ENCODE measurements at regions not wholly inside any gene's neighbourhood (a gene's known extent, or its start where the extent isn't known, plus 50 kb on each side); places are given as distances from the start of the nearest gene placed in this dataset.
"Not testable (repeated sequence)": the region's sequence is repeated elsewhere in the genome, so short reads cannot be mapped to it uniquely, and the experiment has no call there.

- not testable (repeated sequence) for DNase-seq (ENCODE audit: insufficient read length, low spot score, missing footprints); H3K79me2 ChIP-seq (ENCODE audit: insufficient read depth, low read length); H3K36me3 ChIP-seq (ENCODE audit: insufficient read depth, low read length); H3K27ac ChIP-seq (ENCODE audit: low read depth, low read length); H4K20me1 ChIP-seq (ENCODE audit: insufficient read depth, low read length); H3K4me3 ChIP-seq (ENCODE audit: insufficient read depth, low read length); H3K4me1 ChIP-seq (ENCODE audit: insufficient read depth, low read length); H3K9me3 ChIP-seq (ENCODE audit: low read depth, low read length); H3K27me3 ChIP-seq (ENCODE audit: insufficient read depth, low read length); H2AFZ ChIP-seq (ENCODE audit: low read length); H3K4me2 ChIP-seq (ENCODE audit: insufficient read depth, low read length)
Observed at GRCh38 chr1:147348592-147348991, 106.1 kb downstream of the CHD1L start.

GRCh38 chr1:147349533-147349932 lies 107.0 kb downstream of the CHD1L start:
- Histone ChIP-seq H3K27ac (ENCODE audit: low read depth, low read length) (no peak overlapping the region), H3K79me2 (ENCODE audit: insufficient read depth, low read length) (no peaks in the 10 kb centered on the region), H3K9me3 (ENCODE audit: low read depth, low read length) (no peaks in the 10 kb centered on the region), H3K4me1 (ENCODE audit: insufficient read depth, low read length) (no peaks in the 10 kb centered on the region), H3K4me2 (ENCODE audit: insufficient read depth, low read length) (no peak overlapping the region), H3K36me3 (ENCODE audit: insufficient read depth, low read length) (no peaks in the 10 kb centered on the region), H3K27me3 (ENCODE audit: insufficient read depth, low read length) (no peaks in the 10 kb centered on the region), H3K4me3 (ENCODE audit: insufficient read depth, low read length) (no peak overlapping the region), H2AFZ (ENCODE audit: low read length) (no peak overlapping the region), H4K20me1 (ENCODE audit: insufficient read depth, low read length) (no peaks in the 10 kb centered on the region)
- no peak for DNase-seq (ENCODE audit: insufficient read length, low spot score, missing footprints)
- TF ChIP-seq CTCF (IDR thresholded peaks at IDR 0.05; ENCODE audit: extremely low read depth, low read depth, low read length), result no peak

- H3K27me3 ChIP-seq (ENCODE audit: insufficient read depth, low read length), result no peaks in the 10 kb centered on the region
- no peaks in the 10 kb centered on the region for H3K9me3 ChIP-seq (ENCODE audit: low read depth, low read length)
- H3K27ac ChIP-seq (ENCODE audit: low read depth, low read length), result no peak overlapping the region
- H3K4me2 ChIP-seq (ENCODE audit: insufficient read depth, low read length), result no peak overlapping the region
- no peak overlapping the region for H3K4me3 ChIP-seq (ENCODE audit: insufficient read depth, low read length)
- no peaks in the 10 kb centered on the region for H3K79me2 ChIP-seq (ENCODE audit: insufficient read depth, low read length)
- no peak for DNase-seq (ENCODE audit: insufficient read length, low spot score, missing footprints)
- no peaks in the 10 kb centered on the region for H4K20me1 ChIP-seq (ENCODE audit: insufficient read depth, low read length)
- no peak for TF ChIP-seq CTCF (IDR thresholded peaks at IDR 0.05; ENCODE audit: extremely low read depth, low read depth, low read length)
- no peaks in the 10 kb centered on the region for H3K36me3 ChIP-seq (ENCODE audit: insufficient read depth, low read length)
- no peak overlapping the region for H2AFZ ChIP-seq (ENCODE audit: low read length)
- H3K4me1 ChIP-seq (ENCODE audit: insufficient read depth, low read length), result no peaks in the 10 kb centered on the region
Observed at GRCh38 chr1:147351140-147351835, 108.8 kb downstream of the CHD1L start.

- Histone ChIP-seq H3K36me3 (ENCODE audit: insufficient read depth, low read length) (no peaks in the 10 kb centered on the region), H3K4me1 (ENCODE audit: insufficient read depth, low read length) (no peaks in the 10 kb centered on the region), H3K27me3 (ENCODE audit: insufficient read depth, low read length) (no peaks in the 10 kb centered on the region), H3K27ac (ENCODE audit: low read depth, low read length) (no peak overlapping the region), H3K4me2 (ENCODE audit: insufficient read depth, low read length) (no peak overlapping the region), H4K20me1 (ENCODE audit: insufficient read depth, low read length) (no peaks in the 10 kb centered on the region), H3K79me2 (ENCODE audit: insufficient read depth, low read length) (no peaks in the 10 kb centered on the region), H2AFZ (ENCODE audit: low read length) (no peak overlapping the region), H3K9me3 (ENCODE audit: low read depth, low read length) (no peaks in the 10 kb centered on the region), H3K4me3 (ENCODE audit: insufficient read depth, low read length) (no peak overlapping the region)
- peak; percentile 34 for DNase-seq (ENCODE audit: insufficient read length, low spot score, missing footprints)
- TF ChIP-seq CTCF (IDR thresholded peaks at IDR 0.05; ENCODE audit: extremely low read depth, low read depth, low read length), result no peak
Observed at GRCh38 chr1:147377263-147378246, 135.1 kb downstream of the CHD1L start.

Measured in osteoblast (primary cell).